Endothelial cell of umbilical vein (primary cell): ENCODE measurements at regions not wholly inside any gene's neighbourhood (a gene's known extent, or its start where the extent isn't known, plus 50 kb on each side); places are given as distances from the start of the nearest gene placed in this dataset.
"Not testable (repeated sequence)": the region's sequence is repeated elsewhere in the genome, so short reads cannot be mapped to it uniquely, and the experiment has no call there.

Source experiments
- MAX ChIP-seq: IDR thresholded peaks from 2 replicates; pipeline ENCODE4 v1.6.1; 2011; ENCODE audit not compliant: insufficient read depth, insufficient read length
- TF ChIP-seq, protein P1 (sequence below), 2 donors: IDR thresholded peaks; 1 replicate in 1 of 2; 2 replicates in 1 of 2; pipeline ENCODE4 v1.5.1; 2011; ENCODE audit warnings: low read length in 2 of 2, mild to moderate bottlenecking in 2 of 2, moderate library complexity in 2 of 2, control low read depth in 1 of 2, inconsistent platforms in 1 of 2, low read depth in 1 of 2; ENCODE audit not compliant: insufficient read depth in 1 of 2; ENCODE audit errors: extremely low read depth in 1 of 2

- TF ChIP-seq, protein P1, sequence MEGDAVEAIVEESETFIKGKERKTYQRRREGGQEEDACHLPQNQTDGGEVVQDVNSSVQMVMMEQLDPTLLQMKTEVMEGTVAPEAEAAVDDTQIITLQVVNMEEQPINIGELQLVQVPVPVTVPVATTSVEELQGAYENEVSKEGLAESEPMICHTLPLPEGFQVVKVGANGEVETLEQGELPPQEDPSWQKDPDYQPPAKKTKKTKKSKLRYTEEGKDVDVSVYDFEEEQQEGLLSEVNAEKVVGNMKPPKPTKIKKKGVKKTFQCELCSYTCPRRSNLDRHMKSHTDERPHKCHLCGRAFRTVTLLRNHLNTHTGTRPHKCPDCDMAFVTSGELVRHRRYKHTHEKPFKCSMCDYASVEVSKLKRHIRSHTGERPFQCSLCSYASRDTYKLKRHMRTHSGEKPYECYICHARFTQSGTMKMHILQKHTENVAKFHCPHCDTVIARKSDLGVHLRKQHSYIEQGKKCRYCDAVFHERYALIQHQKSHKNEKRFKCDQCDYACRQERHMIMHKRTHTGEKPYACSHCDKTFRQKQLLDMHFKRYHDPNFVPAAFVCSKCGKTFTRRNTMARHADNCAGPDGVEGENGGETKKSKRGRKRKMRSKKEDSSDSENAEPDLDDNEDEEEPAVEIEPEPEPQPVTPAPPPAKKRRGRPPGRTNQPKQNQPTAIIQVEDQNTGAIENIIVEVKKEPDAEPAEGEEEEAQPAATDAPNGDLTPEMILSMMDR (IDR thresholded peaks at IDR 0.05; ENCODE audit: extremely low read depth in 1 of 2, insufficient read depth in 1 of 2, low read depth in 1 of 2, low read length in 2 of 2) = not testable (repeated sequence)
- TF ChIP-seq MAX = not testable (repeated sequence)
Measured at GRCh38 chr9:62843706-62844290, 1654.0 kb downstream of the SPATA31A7 start.
